GM23248 (cell line): ENCODE measurements at regions not wholly inside any gene's neighbourhood (a gene's known extent, or its start where the extent isn't known, plus 50 kb on each side); places are given as distances from the start of the nearest gene placed in this dataset.

Source experiments
- EZH2 ChIP-seq: fragments of 200-600 bp; sonication (generic); IDR thresholded peaks from 2 replicates; pipeline ENCODE4 v1.6.1; 2018; ENCODE audit warnings: antibody characterized with exemption, mild to moderate bottlenecking; ENCODE audit not compliant: insufficient read depth, poor library complexity, severe bottlenecking
- EZH2phosphoT487 ChIP-seq: fragments of 200-600 bp; sonication (generic); IDR thresholded peaks from 2 replicates; pipeline ENCODE4 v1.6.1; 2018; ENCODE audit warnings: antibody characterized with exemption, moderate library complexity, mild to moderate bottlenecking, low read depth; ENCODE audit not compliant: insufficient read depth

DNA sequence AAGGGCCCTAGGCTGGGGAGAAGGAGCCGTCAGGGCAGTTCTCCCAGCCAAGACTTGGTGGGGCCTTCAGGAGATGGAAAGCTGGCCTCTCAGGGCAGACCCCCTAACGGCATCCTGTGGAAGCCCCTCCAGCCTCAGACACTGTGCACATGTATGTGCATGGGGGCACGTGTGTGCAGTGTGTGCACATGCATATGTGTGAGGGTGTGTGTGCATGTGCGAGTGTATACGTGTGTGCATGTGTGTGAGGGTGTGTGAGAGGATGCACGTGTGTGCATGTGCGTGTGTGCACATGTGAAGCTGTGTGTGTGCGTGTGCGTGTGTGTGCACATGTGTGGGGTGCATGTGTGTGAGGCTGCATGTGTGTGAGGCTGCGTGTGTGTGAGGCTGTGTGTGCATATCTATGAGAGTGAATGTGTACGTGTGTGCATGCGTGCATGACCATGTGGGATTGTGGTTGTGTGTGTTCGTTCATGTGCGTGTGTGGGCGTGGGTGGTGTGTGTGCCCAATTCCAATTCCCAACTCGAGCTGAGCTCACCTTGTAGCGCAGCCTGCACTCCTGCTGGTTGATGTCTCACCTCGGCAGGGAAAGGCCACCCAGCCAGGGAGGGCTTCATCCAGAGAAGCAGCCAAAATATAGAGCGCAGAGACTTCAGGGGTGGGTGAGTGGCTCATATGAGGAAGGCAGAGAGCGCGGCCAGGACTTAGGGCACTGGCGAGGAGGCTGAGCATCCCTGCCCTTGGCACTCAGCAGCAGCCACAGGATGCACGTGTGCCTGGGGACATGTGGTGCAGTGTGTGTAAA is 142.7 kb upstream of the PPP1R26 start:
- no peak for TF ChIP-seq EZH2
- TF ChIP-seq EZH2phosphoT487, result no peak
